Activated CD8-positive, alpha-beta memory T cell treated with anti-CD3 and anti-CD28 coated beads for 36 hours (primary cell): ENCODE measurements at regions not wholly inside any gene's neighbourhood (a gene's known extent, or its start where the extent isn't known, plus 50 kb on each side); places are given as distances from the start of the nearest gene placed in this dataset.
"Not testable (repeated sequence)": the region's sequence is repeated elsewhere in the genome, so short reads cannot be mapped to it uniquely, and the experiment has no call there.

Experiments used
- CTCF ChIA-PET: fragments of 350-600 bp; sonication (Branson Sonifier 250); formaldehyde crosslinking; loops from one replicate; lab custom pipeline; 2021; ENCODE audit warnings: antibody characterized with exemption; lab: Charles Lee
- POLR2A ChIA-PET: fragments of 350-600 bp; sonication (Branson Sonifier 250); formaldehyde crosslinking; loops from one replicate; lab custom pipeline; 2021; ENCODE audit warnings: antibody characterized with exemption; lab: Charles Lee

- ChIA-PET CTCF (no interaction called here), POLR2A (no interaction called here)
Measured at GRCh38 chr4:130074096-130074495, 978.1 kb downstream of the C4orf33 start.

- POLR2A ChIA-PET, result no interaction called here
- CTCF ChIA-PET, result no interaction called here
Measured at GRCh38 chr4:130077275-130077674, 981.3 kb downstream of the C4orf33 start.

- POLR2A ChIA-PET, CTCF ChIA-PET: not testable (repeated sequence)
Measured at GRCh38 chr4:130079027-130079426, 983.1 kb downstream of the C4orf33 start.

- ChIA-PET CTCF (no interaction called here), POLR2A (no interaction called here)
Measured at GRCh38 chr4:130080872-130081451, 985.0 kb downstream of the C4orf33 start.

GRCh38 chr4:130090427-130090826, 994.5 kb downstream of the C4orf33 start:
- CTCF ChIA-PET, result no interaction called here
- POLR2A ChIA-PET, result no interaction called here

- ChIA-PET CTCF (no interaction called here), POLR2A (no interaction called here)
Measured at GRCh38 chr4:130092187-130093015, 996.4 kb downstream of the C4orf33 start.

- ChIA-PET POLR2A (no interaction called here), CTCF (no interaction called here)
Measured at GRCh38 chr4:130099105-130099504, 1003.2 kb downstream of the C4orf33 start.

GRCh38 chr4:130110189-130110588, 1014.2 kb downstream of the C4orf33 start:
- ChIA-PET POLR2A (no interaction called here), CTCF (no interaction called here)

- CTCF ChIA-PET, result no interaction called here
- POLR2A ChIA-PET, result interaction anchor here (0.7 kb wide), 1 partner anchor 141 kb away, joined by 3 read pairs; no protein-coding TSS in a partner anchor
Measured at GRCh38 chr4:130110770-130111169, 1014.8 kb downstream of the C4orf33 start.

- ChIA-PET CTCF (no interaction called here), POLR2A (no interaction called here)
Measured at GRCh38 chr4:130124066-130124465, 1028.1 kb downstream of the C4orf33 start.

- ChIA-PET CTCF (no interaction called here), POLR2A (no interaction called here)
Measured at GRCh38 chr4:130125467-130125866, 1029.5 kb downstream of the C4orf33 start.

GRCh38 chr4:130127297-130127696, 1031.3 kb downstream of the C4orf33 start:
- CTCF ChIA-PET, result no interaction called here
- POLR2A ChIA-PET, result no interaction called here

- CTCF ChIA-PET, result no interaction called here
- POLR2A ChIA-PET, result no interaction called here
Measured at GRCh38 chr4:130131536-130131935, 1035.6 kb downstream of the C4orf33 start.

GRCh38 chr4:130141651-130142050, 1045.7 kb downstream of the C4orf33 start:
- POLR2A ChIA-PET, result no interaction called here
- CTCF ChIA-PET, result no interaction called here

GRCh38 chr4:130143656-130144055, 1047.7 kb downstream of the C4orf33 start:
- CTCF ChIA-PET, result no interaction called here
- POLR2A ChIA-PET, result no interaction called here

- POLR2A ChIA-PET, result no interaction called here
- CTCF ChIA-PET, result no interaction called here
Measured at GRCh38 chr4:130146773-130147172, 1050.8 kb downstream of the C4orf33 start.

- POLR2A ChIA-PET, result no interaction called here
- CTCF ChIA-PET, result no interaction called here
Measured at GRCh38 chr4:130147641-130148040, 1051.7 kb downstream of the C4orf33 start.

GRCh38 chr4:130154901-130155300, 1058.9 kb downstream of the C4orf33 start:
- POLR2A ChIA-PET, result no interaction called here
- CTCF ChIA-PET, result no interaction called here

GRCh38 chr4:130163701-130164100, 1067.7 kb downstream of the C4orf33 start:
- CTCF ChIA-PET, result no interaction called here
- POLR2A ChIA-PET, result no interaction called here

GRCh38 chr4:130165381-130165780, 1069.4 kb downstream of the C4orf33 start:
- CTCF ChIA-PET, result no interaction called here
- POLR2A ChIA-PET, result no interaction called here

GRCh38 chr4:130172156-130172555, 1076.2 kb downstream of the C4orf33 start:
- CTCF ChIA-PET, result no interaction called here
- POLR2A ChIA-PET, result no interaction called here
